CD4-positive, CD25-positive, alpha-beta regulatory T cell (primary cell): ENCODE measurements at regions not wholly inside any gene's neighbourhood (a gene's known extent, or its start where the extent isn't known, plus 50 kb on each side); places are given as distances from the start of the nearest gene placed in this dataset.
"Not testable (repeated sequence)": the region's sequence is repeated elsewhere in the genome, so short reads cannot be mapped to it uniquely, and the experiment has no call there.

ENCODE experiments used
- ATAC-seq, 2 donors: fragments of 150-1000 bp; cut with Tn5 transposase; one replicate each; pipeline ENCODE4 v1.10.0; 2021; ENCODE audit warnings: low read depth in 2 of 2, moderate number of reproducible peaks in 2 of 2, moderate library complexity in 1 of 2
- DNase-seq, 3 donors: peaks; one replicate each; pipeline versions ENCODE4 v3.0.0 to v3.0.0-alpha.2; 2012 to 2022; ENCODE audit warnings: mixed read lengths in 1 of 3
- H3K27ac ChIP-seq: one replicate; pipeline ENCODE4 v1.7.0; 2013; ENCODE audit warnings: mild to moderate bottlenecking, low read length; ENCODE audit not compliant: insufficient read depth, poor library complexity, severe bottlenecking
- H3K27me3 ChIP-seq: one replicate; pipeline ENCODE4 v1.7.0; 2013; ENCODE audit warnings: low read length; ENCODE audit not compliant: control insufficient read depth, insufficient read depth
- H3K36me3 ChIP-seq: one replicate; pipeline ENCODE4 v1.7.0; 2013; ENCODE audit warnings: mild to moderate bottlenecking, low read length, moderate library complexity; ENCODE audit not compliant: control insufficient read depth, insufficient read depth
- H3K4me1 ChIP-seq: 2 replicates; pipeline ENCODE4 v1.7.0; 2013; ENCODE audit warnings: mild to moderate bottlenecking, low read length; ENCODE audit not compliant: insufficient read depth, control insufficient read depth, poor library complexity, severe bottlenecking
- H3K4me3 ChIP-seq: one replicate; pipeline ENCODE4 v1.7.0; 2013; ENCODE audit warnings: low read depth, mild to moderate bottlenecking, low read length, moderate library complexity
- H3K9me3 ChIP-seq, 2 experiments: 1 replicate in 1 of 2; 2 replicates in 1 of 2; pipeline ENCODE4 v1.7.0; 2013; ENCODE audit warnings: low read length in 2 of 2, mild to moderate bottlenecking in 1 of 2, moderate library complexity in 1 of 2; ENCODE audit not compliant: control insufficient read depth in 2 of 2
- H3K27ac Mint-ChIP-seq, 3 donors: one replicate each; pipeline ENCODE4 v1.8.0; 2020 to 2022; ENCODE audit warnings: mild to moderate bottlenecking in 3 of 3, mixed read lengths in 3 of 3, moderate library complexity in 2 of 3
- H3K27me3 Mint-ChIP-seq: one replicate; pipeline ENCODE4 v1.8.0; 2022; ENCODE audit warnings: mild to moderate bottlenecking, mixed read lengths
- H3K36me3 Mint-ChIP-seq: one replicate; pipeline ENCODE4 v1.8.0; 2020; ENCODE audit warnings: mixed read lengths
- H3K4me1 Mint-ChIP-seq, 4 donors: one replicate each; pipeline ENCODE4 v1.8.0; 2020 to 2022; ENCODE audit warnings: mixed read lengths in 4 of 4, mild to moderate bottlenecking in 1 of 4
- H3K4me3 Mint-ChIP-seq, 4 donors: one replicate each; pipeline ENCODE4 v1.8.0; 2020 to 2022; ENCODE audit warnings: mild to moderate bottlenecking in 4 of 4, mixed read lengths in 4 of 4, moderate library complexity in 3 of 4
- H3K9me3 Mint-ChIP-seq, 7 donors: one replicate each; pipeline ENCODE4 v1.8.0; 2020 to 2022; ENCODE audit warnings: mixed read lengths in 7 of 7, mild to moderate bottlenecking in 3 of 7, moderate library complexity in 2 of 7

- H3K4me3 ChIP-seq: no peak overlapping the region
- no peaks in the 10 kb centered on the region for H3K36me3 ChIP-seq
- H3K27me3 Mint-ChIP-seq: no peaks in the 10 kb centered on the region
- peaks cover 0 to 4% (median 2%) of the 10 kb centered on the region in 7 donors for H3K9me3 Mint-ChIP-seq
- no peak overlapping the region for H3K27ac Mint-ChIP-seq
- H3K9me3 ChIP-seq: no peaks in the 10 kb centered on the region
- H3K4me1 ChIP-seq: no peaks in the 10 kb centered on the region
- no peaks in the 10 kb centered on the region for H3K4me1 Mint-ChIP-seq
- H3K4me3 Mint-ChIP-seq: no peak overlapping the region
- no peak for ATAC-seq
- H3K27me3 ChIP-seq: no peaks in the 10 kb centered on the region
- H3K36me3 Mint-ChIP-seq: no peaks in the 10 kb centered on the region
- H3K27ac ChIP-seq: no peak overlapping the region
- DNase-seq: no peak
These were observed 81.1 kb downstream of the UFM1 start for GRCh38 chr13:38430796-38431195.

- H3K27ac Mint-ChIP-seq: no peak overlapping the region
- H3K4me3 Mint-ChIP-seq: no peak overlapping the region
These were observed 91.0 kb downstream of the UFM1 start for GRCh38 chr13:38440666-38441065.

GRCh38 chr13:38444904-38445303, 95.3 kb downstream of the UFM1 start:
- Mint-ChIP-seq H3K9me3 (peaks cover 0 to 4% (median 0%) of the 10 kb centered on the region in 7 donors), H3K36me3 (no peaks in the 10 kb centered on the region), H3K4me3 (no peak overlapping the region), H3K27ac (no peak overlapping the region), H3K27me3 (no peaks in the 10 kb centered on the region), H3K4me1 (no peaks in the 10 kb centered on the region)
- Histone ChIP-seq H3K27me3 (no peaks in the 10 kb centered on the region), H3K4me3 (no peak overlapping the region), H3K27ac (no peak overlapping the region), H3K9me3 (no peaks in the 10 kb centered on the region), H3K36me3 (no peaks in the 10 kb centered on the region), H3K4me1 (no peaks in the 10 kb centered on the region)
- DNase-seq (no peak), ATAC-seq (no peak)

More at GRCh38 chr13:38440666-38441065, 91.0 kb downstream of the UFM1 start:
- ATAC-seq (no peak), DNase-seq (no peak)
- H3K27ac ChIP-seq: no peak overlapping the region
- Mint-ChIP-seq H3K36me3 (no peaks in the 10 kb centered on the region), H3K4me1 (no peaks in the 10 kb centered on the region), H3K27me3 (no peaks in the 10 kb centered on the region), H3K9me3 (peaks cover 0 to 2% (median 0%) of the 10 kb centered on the region in 7 donors)
- H3K9me3 ChIP-seq: no peaks in the 10 kb centered on the region
- no peak overlapping the region for H3K4me3 ChIP-seq
- no peaks in the 10 kb centered on the region for H3K36me3 ChIP-seq
- H3K27me3 ChIP-seq: no peaks in the 10 kb centered on the region
- no peaks in the 10 kb centered on the region for H3K4me1 ChIP-seq

- no peaks in the 10 kb centered on the region for H3K4me1 ChIP-seq
- Mint-ChIP-seq H3K27ac (no peak overlapping the region), H3K9me3 (peaks cover 0 to 3% (median 0%) of the 10 kb centered on the region in 7 donors), H3K36me3 (no peaks in the 10 kb centered on the region), H3K27me3 (no peaks in the 10 kb centered on the region), H3K4me1 (no peaks in the 10 kb centered on the region), H3K4me3 (no peak overlapping the region)
- no peaks in the 10 kb centered on the region for H3K9me3 ChIP-seq
- H3K4me3 ChIP-seq: no peak overlapping the region
- DNase-seq (no peak), ATAC-seq (no peak)
- H3K27me3 ChIP-seq: no peaks in the 10 kb centered on the region
- H3K36me3 ChIP-seq: no peaks in the 10 kb centered on the region
- no peak overlapping the region for H3K27ac ChIP-seq
These were observed 103.0 kb downstream of the UFM1 start for GRCh38 chr13:38452656-38453055.

- DNase-seq (no peak), ATAC-seq (no peak)
- Histone ChIP-seq H3K27me3 (no peaks in the 10 kb centered on the region), H3K4me3 (no peak overlapping the region), H3K36me3 (no peaks in the 10 kb centered on the region), H3K4me1 (no peaks in the 10 kb centered on the region), H3K27ac (no peak overlapping the region), H3K9me3 (no peaks in the 10 kb centered on the region)
- Mint-ChIP-seq H3K4me3 (no peak overlapping the region), H3K27ac (no peak overlapping the region), H3K4me1 (no peaks in the 10 kb centered on the region), H3K27me3 (no peaks in the 10 kb centered on the region), H3K9me3 (peaks cover 0 to 10% (median 0%) of the 10 kb centered on the region in 7 donors), H3K36me3 (no peaks in the 10 kb centered on the region)
These were observed 113.0 kb downstream of the UFM1 start for GRCh38 chr13:38462605-38463004.

GRCh38 chr13:38463048-38463447, 113.4 kb downstream of the UFM1 start:
- Histone ChIP-seq H3K36me3 (no peaks in the 10 kb centered on the region), H3K4me3 (no peak overlapping the region), H3K27ac (no peak overlapping the region), H3K27me3 (no peaks in the 10 kb centered on the region), H3K4me1 (no peaks in the 10 kb centered on the region), H3K9me3 (no peaks in the 10 kb centered on the region)
- Mint-ChIP-seq H3K27ac (no peak overlapping the region), H3K4me3 (no peak overlapping the region), H3K4me1 (no peaks in the 10 kb centered on the region), H3K27me3 (no peaks in the 10 kb centered on the region), H3K9me3 (peaks cover 0 to 10% (median 0%) of the 10 kb centered on the region in 7 donors), H3K36me3 (no peaks in the 10 kb centered on the region)
- DNase-seq (no peak), ATAC-seq (no peak)

GRCh38 chr13:38472411-38472810, 122.8 kb downstream of the UFM1 start:
- not testable (repeated sequence) for H3K36me3 Mint-ChIP-seq, H3K36me3 ChIP-seq, H3K4me1 ChIP-seq, DNase-seq, H3K27me3 Mint-ChIP-seq, H3K9me3 Mint-ChIP-seq, H3K4me3 ChIP-seq, H3K9me3 ChIP-seq, H3K4me1 Mint-ChIP-seq, H3K27me3 ChIP-seq, ATAC-seq, H3K27ac Mint-ChIP-seq, H3K27ac ChIP-seq, H3K4me3 Mint-ChIP-seq

- Mint-ChIP-seq H3K36me3 (no peaks in the 10 kb centered on the region), H3K27ac (no peak overlapping the region), H3K9me3 (no peaks in the 10 kb centered on the region), H3K27me3 (no peaks in the 10 kb centered on the region), H3K4me1 (no peaks in the 10 kb centered on the region), H3K4me3 (no peak overlapping the region)
- no peak for ATAC-seq
- no peaks in the 10 kb centered on the region for H3K9me3 ChIP-seq
- H3K27ac ChIP-seq: no peak overlapping the region
- no peak for DNase-seq
- no peaks in the 10 kb centered on the region for H3K36me3 ChIP-seq
- no peaks in the 10 kb centered on the region for H3K27me3 ChIP-seq
- H3K4me3 ChIP-seq: no peak overlapping the region
- H3K4me1 ChIP-seq: no peaks in the 10 kb centered on the region
These were observed 123.7 kb downstream of the UFM1 start for GRCh38 chr13:38473305-38473704.
